DOHH2 (cell line): ENCODE measurements at regions not wholly inside any gene's neighbourhood (a gene's known extent, or its start where the extent isn't known, plus 50 kb on each side); places are given as distances from the start of the nearest gene placed in this dataset.

Experiments
- H3F3A ChIP-seq: fragments of 200-600 bp; sonication (generic), shearing (Covaris generic); 2 replicates; pipeline ENCODE4 v1.6.0; 2016; ENCODE audit warnings: antibody characterized with exemption, mild to moderate bottlenecking; ENCODE audit not compliant: control insufficient read depth, insufficient read depth
- H3K27ac ChIP-seq: fragments of 200-600 bp; sonication (generic); 2 replicates; pipeline ENCODE4 v1.5.1; 2014; ENCODE audit warnings: low read depth, mild to moderate bottlenecking, low read length, moderate library complexity
- H3K27me3 ChIP-seq: fragments of 200-600 bp; sonication (generic); 2 replicates; pipeline ENCODE4 v1.6.1; 2014; ENCODE audit warnings: mild to moderate bottlenecking, low read length, mixed read lengths; ENCODE audit not compliant: control insufficient read depth
- H3K36me3 ChIP-seq: fragments of 200-600 bp; sonication (generic); 2 replicates; pipeline ENCODE4 v1.6.1; 2014; ENCODE audit warnings: mild to moderate bottlenecking, low read length, moderate library complexity, mixed read lengths; ENCODE audit not compliant: control insufficient read depth
- H3K4me1 ChIP-seq: fragments of 200-600 bp; sonication (generic); 2 replicates; pipeline ENCODE4 v1.6.1; 2014; ENCODE audit warnings: mild to moderate bottlenecking, low read length, mixed read lengths; ENCODE audit not compliant: control insufficient read depth
- H3K4me2 ChIP-seq: fragments of 200-600 bp; sonication (generic); 2 replicates; pipeline ENCODE4 v1.6.0; 2014; ENCODE audit warnings: mild to moderate bottlenecking, low read length, moderate library complexity
- H3K4me3 ChIP-seq: fragments of 200-600 bp; sonication (generic); 2 replicates; pipeline ENCODE4 v1.5.1; 2014; ENCODE audit warnings: mild to moderate bottlenecking, low read length, mixed read lengths
- H3K79me2 ChIP-seq: fragments of 200-600 bp; sonication (generic); 2 replicates; pipeline ENCODE4 v1.6.1; 2014; ENCODE audit warnings: mild to moderate bottlenecking, low read length, mixed read lengths; ENCODE audit not compliant: control insufficient read depth
- H3K9me2 ChIP-seq: fragments of 200-600 bp; sonication (generic); replicated peaks from 2 replicates; pipeline ENCODE4 v1.6.1; 2014; ENCODE audit warnings: mild to moderate bottlenecking, low read length, mixed read lengths; ENCODE audit not compliant: control insufficient read depth
- H3K9me3 ChIP-seq: fragments of 200-600 bp; sonication (generic); 2 replicates; pipeline ENCODE4 v1.6.1; 2014; ENCODE audit warnings: antibody characterized with exemption, low read length, mixed read lengths; ENCODE audit not compliant: control insufficient read depth, insufficient read depth
- H4K20me1 ChIP-seq: fragments of 200-600 bp; sonication (generic); 2 replicates; pipeline ENCODE4 v1.6.0; 2014; ENCODE audit warnings: low read depth, mild to moderate bottlenecking, antibody characterized with exemption, low read length, moderate library complexity; ENCODE audit not compliant: control insufficient read depth, insufficient read depth
- EZH2phosphoT487 ChIP-seq: fragments of 200-600 bp; sonication (generic); IDR thresholded peaks from 2 replicates; pipeline ENCODE4 v1.6.1; 2017; ENCODE audit warnings: borderline replicate concordance, mild to moderate bottlenecking, antibody characterized with exemption, low read length, moderate library complexity, mixed read lengths
- TF ChIP-seq, protein P1 (sequence below): fragments of 200-600 bp; sonication (generic); IDR thresholded peaks from one replicate; pipeline ENCODE4 v1.5.1; 2014; ENCODE audit warnings: antibody characterized with exemption, mild to moderate bottlenecking, low read depth, low read length; ENCODE audit not compliant: poor library complexity, severe bottlenecking

DNA sequence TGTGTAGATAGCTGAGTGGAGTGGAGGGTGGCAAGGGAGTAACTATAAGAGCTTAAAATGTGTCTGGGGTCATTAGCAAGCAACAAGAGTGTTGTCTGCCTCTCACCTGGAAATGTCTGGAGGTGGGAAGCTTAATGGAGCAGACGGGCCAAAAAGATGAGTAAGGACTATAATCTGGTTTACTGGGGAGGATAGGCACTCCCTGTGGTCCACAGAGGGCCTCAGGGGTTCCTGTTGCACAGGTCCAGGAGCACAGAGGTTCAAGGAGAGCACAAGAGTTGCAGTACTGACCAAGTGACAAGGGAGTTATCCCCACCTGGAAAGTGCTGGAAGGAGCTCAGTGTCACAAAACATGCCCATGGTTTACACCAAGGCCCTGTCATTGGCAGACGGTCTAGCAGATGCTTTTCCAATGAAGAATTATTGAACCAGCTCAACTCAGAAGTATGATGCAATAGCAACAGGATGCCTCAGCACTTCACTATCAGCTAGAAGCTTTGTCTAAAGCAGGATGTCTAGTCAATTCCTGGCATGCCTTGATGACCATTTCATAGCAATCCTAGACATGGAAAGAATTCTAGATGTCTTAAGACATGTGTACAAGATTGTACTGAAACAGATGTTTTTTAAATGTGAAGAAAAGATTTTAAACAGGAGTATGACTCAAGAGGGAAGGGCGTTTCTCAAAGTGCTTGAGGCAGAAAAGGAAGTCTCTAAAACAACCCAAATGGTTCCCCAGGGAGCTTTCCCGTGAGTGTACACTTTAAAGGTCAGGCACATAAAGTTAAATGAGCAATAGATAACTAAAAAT, 62.9 kb upstream of the SERPINE2 start:
- no peak overlapping the region for H3K27ac ChIP-seq
- TF ChIP-seq, protein P1, sequence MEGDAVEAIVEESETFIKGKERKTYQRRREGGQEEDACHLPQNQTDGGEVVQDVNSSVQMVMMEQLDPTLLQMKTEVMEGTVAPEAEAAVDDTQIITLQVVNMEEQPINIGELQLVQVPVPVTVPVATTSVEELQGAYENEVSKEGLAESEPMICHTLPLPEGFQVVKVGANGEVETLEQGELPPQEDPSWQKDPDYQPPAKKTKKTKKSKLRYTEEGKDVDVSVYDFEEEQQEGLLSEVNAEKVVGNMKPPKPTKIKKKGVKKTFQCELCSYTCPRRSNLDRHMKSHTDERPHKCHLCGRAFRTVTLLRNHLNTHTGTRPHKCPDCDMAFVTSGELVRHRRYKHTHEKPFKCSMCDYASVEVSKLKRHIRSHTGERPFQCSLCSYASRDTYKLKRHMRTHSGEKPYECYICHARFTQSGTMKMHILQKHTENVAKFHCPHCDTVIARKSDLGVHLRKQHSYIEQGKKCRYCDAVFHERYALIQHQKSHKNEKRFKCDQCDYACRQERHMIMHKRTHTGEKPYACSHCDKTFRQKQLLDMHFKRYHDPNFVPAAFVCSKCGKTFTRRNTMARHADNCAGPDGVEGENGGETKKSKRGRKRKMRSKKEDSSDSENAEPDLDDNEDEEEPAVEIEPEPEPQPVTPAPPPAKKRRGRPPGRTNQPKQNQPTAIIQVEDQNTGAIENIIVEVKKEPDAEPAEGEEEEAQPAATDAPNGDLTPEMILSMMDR: no peak
- TF ChIP-seq EZH2phosphoT487: no peak
- H3K4me3 ChIP-seq: no peak overlapping the region
- no peaks in the 10 kb centered on the region for H3K27me3 ChIP-seq
- H3K9me3 ChIP-seq: no peaks in the 10 kb centered on the region
- H3K36me3 ChIP-seq: no peaks in the 10 kb centered on the region
- H3F3A ChIP-seq: no peaks in the 10 kb centered on the region
- H3K4me2 ChIP-seq: no peak overlapping the region
- no peaks in the 10 kb centered on the region for H4K20me1 ChIP-seq
- H3K79me2 ChIP-seq: no peaks in the 10 kb centered on the region
- no peaks in the 10 kb centered on the region for H3K9me2 ChIP-seq
- H3K4me1 ChIP-seq: no peaks in the 10 kb centered on the region

DNA sequence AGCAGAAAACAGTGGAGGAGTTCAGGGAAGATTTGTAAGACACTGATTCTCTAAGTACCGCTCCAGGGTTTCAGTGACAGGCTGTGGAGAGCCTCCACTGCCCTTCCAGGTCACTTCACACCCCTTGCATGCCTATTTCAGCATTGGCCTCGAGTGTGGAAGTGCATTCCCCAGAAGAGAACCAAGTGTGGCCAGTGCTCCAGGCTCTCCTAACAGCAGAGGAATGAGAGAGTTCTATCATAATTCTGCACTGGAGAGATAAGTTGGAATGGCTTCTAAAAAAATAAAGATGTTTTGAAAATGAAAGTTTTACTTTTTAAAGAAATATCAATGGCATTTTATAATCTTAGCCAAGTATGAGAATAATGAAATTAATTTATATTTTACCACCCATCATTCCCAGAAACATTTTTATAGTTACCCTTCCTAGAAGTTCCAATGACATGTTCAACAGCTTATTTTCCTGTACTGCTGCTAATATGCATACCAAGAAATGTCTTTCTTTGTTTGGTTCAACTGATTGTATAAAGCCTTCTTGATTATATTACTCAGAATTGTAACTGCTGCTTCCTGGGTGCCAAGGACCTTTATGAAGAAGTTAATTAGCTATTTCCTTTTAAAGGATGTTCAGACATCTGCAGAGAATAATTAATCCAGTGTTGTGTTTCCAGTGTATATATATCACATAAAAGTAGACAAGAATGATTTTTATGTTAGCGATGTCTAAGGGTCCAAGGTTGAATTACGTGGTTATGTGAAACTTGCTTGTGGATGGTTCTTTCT, 61.0 kb upstream of the SERPINE2 start:
- Histone ChIP-seq H3F3A (no peaks in the 10 kb centered on the region), H3K4me2 (no peak overlapping the region), H3K9me2 (no peaks in the 10 kb centered on the region), H4K20me1 (no peaks in the 10 kb centered on the region), H3K27ac (no peak overlapping the region), H3K4me3 (no peak overlapping the region), H3K27me3 (peaks cover 4% of the 10 kb centered on the region; the same call in 1 of the 2 replicates), H3K36me3 (no peaks in the 10 kb centered on the region), H3K4me1 (no peaks in the 10 kb centered on the region), H3K9me3 (no peaks in the 10 kb centered on the region), H3K79me2 (no peaks in the 10 kb centered on the region)
- TF ChIP-seq EZH2phosphoT487: no peak
- TF ChIP-seq, protein P1: no peak

DNA sequence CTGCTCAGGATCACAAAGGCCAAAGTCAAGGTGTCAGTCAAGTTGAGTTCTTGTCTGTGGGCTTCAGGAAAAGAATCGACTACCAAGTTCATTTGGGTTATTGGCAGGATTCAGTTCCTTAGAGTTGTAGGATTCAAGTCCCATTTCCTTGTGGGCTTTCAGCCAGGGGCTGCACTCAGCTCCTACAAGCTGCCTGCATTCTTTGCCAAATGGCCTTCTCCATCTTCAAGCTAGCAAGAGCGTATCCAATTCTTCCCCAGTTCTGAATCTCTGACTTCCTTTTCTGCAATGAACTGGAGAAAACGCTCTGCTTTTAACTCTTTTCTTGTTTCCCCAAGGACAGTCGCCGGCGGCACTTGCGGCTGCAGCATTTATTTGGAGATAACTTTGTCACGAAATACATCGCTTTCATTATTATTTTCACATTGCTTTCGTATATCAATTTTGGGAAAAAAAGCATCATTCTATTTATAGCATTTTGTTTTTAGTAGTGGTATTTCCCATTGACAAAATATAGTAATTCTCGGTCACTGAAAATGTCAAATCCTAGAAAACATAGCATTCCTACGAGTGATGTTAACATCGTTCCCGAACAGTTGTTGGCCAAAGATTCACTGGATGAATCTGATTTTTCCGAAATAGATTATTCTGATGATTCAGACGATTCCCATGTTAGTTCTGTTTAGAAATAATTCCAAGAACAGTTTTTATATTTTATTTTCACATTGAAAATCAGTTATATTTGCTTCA, 59.6 kb upstream of the SERPINE2 start:
- Histone ChIP-seq H3K9me2 (no peaks in the 10 kb centered on the region), H3K27me3 (peaks cover 4% of the 10 kb centered on the region; the same call in 1 of the 2 replicates), H3K36me3 (no peaks in the 10 kb centered on the region), H3K4me1 (no peaks in the 10 kb centered on the region), H3K4me3 (no peak overlapping the region), H4K20me1 (no peaks in the 10 kb centered on the region), H3K79me2 (no peaks in the 10 kb centered on the region), H3K27ac (no peak overlapping the region), H3F3A (no peaks in the 10 kb centered on the region), H3K9me3 (no peaks in the 10 kb centered on the region), H3K4me2 (no peak overlapping the region)
- TF ChIP-seq, protein P1: no peak
- TF ChIP-seq EZH2phosphoT487: no peak
